IPS-15b (cell line): ENCODE measurements at regions not wholly inside any gene's neighbourhood (a gene's known extent, or its start where the extent isn't known, plus 50 kb on each side); places are given as distances from the start of the nearest gene placed in this dataset.
"Not testable (repeated sequence)": the region's sequence is repeated elsewhere in the genome, so short reads cannot be mapped to it uniquely, and the experiment has no call there.

ENCODE experiments used
- H3K27me3 ChIP-seq: one replicate; pipeline ENCODE4 v1.6.1; 2013; ENCODE audit warnings: low read length; ENCODE audit not compliant: control insufficient read depth, insufficient read depth
- H3K36me3 ChIP-seq: one replicate; pipeline ENCODE4 v1.6.1; 2013; ENCODE audit warnings: low read length; ENCODE audit not compliant: control insufficient read depth, insufficient read depth
- H3K4me1 ChIP-seq: one replicate; pipeline ENCODE4 v1.6.1; 2013; ENCODE audit warnings: mild to moderate bottlenecking, low read length; ENCODE audit not compliant: control insufficient read depth, insufficient read depth
- H3K4me3 ChIP-seq: one replicate; pipeline ENCODE4 v1.5.1; 2013; ENCODE audit warnings: low read depth, low read length
- H3K9ac ChIP-seq: one replicate; pipeline ENCODE4 v1.6.1; 2013; ENCODE audit warnings: low read depth, mild to moderate bottlenecking, low read length
- H3K9me3 ChIP-seq: one replicate; pipeline ENCODE4 v1.6.1; 2013; ENCODE audit warnings: mild to moderate bottlenecking, low read length; ENCODE audit not compliant: control insufficient read depth, insufficient read depth

DNA sequence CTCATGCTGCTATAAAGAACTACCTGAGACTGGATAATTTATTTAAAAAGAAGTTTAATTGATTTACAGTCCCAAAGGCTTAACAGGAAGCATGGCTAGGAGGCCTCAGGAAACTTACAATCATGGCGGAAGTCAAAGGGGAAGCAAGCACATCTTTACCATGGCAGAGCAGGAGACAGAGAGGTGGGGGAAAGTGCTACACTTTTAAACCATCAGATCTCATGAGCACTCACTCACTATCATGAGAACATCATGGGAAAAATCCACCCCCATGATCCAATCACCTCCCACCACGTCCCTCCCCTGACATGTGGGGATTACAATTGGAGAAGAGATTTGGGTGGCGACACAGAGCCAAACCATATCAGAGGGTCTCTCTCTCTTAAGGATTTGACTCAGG lies 108.6 kb upstream of the PODXL start:
- no peak overlapping the region for H3K9ac ChIP-seq

DNA sequence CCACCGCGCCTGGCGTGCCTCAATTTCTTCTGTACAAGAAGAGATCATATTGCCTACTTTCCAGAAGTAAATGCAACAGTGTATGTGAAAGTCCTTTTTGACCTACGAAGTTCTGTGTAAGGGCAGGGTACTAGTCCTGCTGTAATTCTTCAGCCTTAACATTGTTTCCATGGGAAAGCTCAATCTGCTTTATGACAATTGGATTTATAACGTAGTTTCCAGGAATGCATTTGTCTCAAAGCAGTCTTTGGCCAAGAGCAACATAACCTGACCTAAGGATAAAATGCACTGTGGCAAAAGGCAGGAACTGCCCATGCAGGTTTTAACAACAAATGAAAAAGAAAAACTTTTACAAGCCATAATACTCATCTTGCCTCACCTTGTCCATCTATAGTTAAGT lies 108.1 kb upstream of the PODXL start:
- no peak overlapping the region for H3K4me3 ChIP-seq
- no peaks in the 10 kb centered on the region for H3K27me3 ChIP-seq
- no peak overlapping the region for H3K9ac ChIP-seq
- no peaks in the 10 kb centered on the region for H3K36me3 ChIP-seq
- no peaks in the 10 kb centered on the region for H3K4me1 ChIP-seq
- no peaks in the 10 kb centered on the region for H3K9me3 ChIP-seq

More for the DNA sequence above, 108.6 kb upstream of the PODXL start:
- no peaks in the 10 kb centered on the region for H3K27me3 ChIP-seq
- no peak overlapping the region for H3K4me3 ChIP-seq
- H3K36me3 ChIP-seq: no peaks in the 10 kb centered on the region
- H3K9me3 ChIP-seq: no peaks in the 10 kb centered on the region
- no peaks in the 10 kb centered on the region for H3K4me1 ChIP-seq

DNA sequence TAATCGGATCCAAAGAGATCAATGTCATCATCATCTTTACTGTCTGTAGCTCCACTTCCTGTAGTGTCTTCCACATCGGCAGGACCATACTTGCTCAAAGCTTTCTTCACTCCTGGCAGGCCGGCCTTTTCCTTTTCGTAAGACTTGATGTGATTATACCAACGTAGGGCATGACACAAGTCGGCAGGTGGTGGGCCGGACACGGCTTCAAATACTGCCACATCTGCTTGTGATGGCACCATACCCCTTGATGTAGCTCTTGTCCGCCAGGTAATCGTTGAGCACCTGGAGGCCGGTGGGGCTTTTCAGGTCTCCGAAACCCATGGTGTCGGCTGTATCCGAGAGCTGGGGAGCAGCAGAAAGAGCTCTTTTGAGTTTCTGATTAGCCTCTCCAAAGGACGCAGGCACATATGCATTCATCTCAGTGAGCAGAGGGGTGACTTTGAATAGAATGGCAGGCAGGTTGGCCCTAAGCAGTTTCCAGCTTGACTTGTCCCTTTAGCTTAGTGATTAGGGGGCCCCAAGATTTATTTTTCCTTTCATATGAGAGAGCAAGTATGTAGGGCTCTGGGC lies 106.0 kb upstream of the PODXL start:
- not testable (repeated sequence) for H3K4me1 ChIP-seq, H3K36me3 ChIP-seq, H3K9ac ChIP-seq, H3K27me3 ChIP-seq, H3K4me3 ChIP-seq, H3K9me3 ChIP-seq

DNA sequence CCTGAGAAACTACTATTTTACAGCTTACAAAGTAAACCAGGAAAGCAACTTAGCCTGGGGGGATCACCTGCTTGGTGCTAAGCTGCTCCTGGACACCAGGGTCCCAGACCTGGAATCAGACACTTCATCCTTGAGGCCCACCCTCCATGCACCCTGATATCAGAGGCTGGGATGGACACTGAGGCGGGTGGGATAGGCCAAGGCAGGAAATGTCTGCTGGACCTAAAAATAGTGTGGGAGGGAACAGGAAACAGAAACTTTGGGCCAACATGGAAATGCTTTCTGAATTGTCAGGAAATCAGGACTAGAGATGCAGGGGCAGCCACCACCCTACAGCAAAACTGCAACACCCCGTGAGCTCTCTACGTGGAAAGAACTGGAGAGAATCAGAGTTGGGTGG lies 101.5 kb upstream of the PODXL start:
- Histone ChIP-seq H3K4me3 (no peak overlapping the region), H3K9ac (no peak overlapping the region), H3K27me3 (no peaks in the 10 kb centered on the region), H3K9me3 (no peaks in the 10 kb centered on the region), H3K36me3 (no peaks in the 10 kb centered on the region), H3K4me1 (no peaks in the 10 kb centered on the region)

DNA sequence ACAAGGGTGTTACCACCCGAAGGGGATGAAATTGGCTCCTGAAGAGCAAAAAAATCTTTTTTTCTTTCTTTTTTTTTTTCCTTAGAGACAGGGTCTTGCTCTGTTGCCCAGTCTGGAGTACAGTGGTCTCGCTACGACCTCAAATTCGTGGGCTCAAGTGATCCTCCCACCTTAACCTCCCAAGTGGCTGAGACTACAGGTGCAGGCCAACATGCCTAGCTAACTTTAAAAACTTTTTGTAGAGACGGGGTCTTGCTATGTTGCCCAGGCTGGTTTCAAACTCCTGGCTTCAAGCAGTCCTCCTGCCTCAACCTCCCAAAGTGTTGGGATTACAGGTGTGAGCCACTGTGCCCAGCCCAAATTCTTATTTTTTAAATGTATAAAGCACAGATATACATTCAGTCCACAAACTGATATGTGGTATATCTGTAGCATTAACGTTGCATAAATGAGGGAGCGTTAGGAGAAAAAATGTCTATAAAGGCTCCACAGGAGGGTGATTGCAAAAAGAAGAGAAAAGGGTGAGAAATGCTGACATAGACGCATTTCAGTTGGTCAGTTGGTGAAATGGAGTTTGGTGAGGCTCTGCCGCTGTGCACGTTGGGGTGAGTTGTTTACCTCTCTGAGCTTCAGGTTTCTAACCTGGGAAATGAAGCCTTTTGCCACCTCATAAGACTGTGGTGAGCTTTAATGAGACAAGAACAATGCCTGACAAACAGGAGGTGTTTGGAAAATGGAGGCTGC lies 100.7 kb upstream of the PODXL start:
- Histone ChIP-seq H3K4me3 (no peak overlapping the region), H3K9me3 (no peaks in the 10 kb centered on the region), H3K9ac (no peak overlapping the region), H3K4me1 (no peaks in the 10 kb centered on the region), H3K36me3 (no peaks in the 10 kb centered on the region), H3K27me3 (no peaks in the 10 kb centered on the region)

DNA sequence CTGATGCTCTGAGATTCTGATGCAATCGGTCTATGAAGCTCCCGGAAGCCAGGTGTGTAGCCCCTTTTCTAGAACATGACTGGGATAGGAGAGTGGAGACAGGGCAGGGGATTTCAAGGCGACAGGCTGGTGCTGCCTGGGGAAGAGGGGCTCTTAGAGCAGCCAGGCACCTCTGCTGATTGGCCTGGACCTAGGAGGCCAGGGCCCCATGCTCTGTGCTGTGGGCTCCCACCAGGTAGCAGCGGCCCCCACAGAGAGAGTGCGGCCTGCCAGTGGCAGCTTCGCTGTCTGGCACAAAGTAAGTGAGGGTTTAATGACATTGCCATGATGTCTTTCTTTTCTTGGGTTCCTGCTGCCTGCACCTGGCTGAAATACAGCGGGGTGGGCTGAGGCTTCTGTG lies 99.4 kb upstream of the PODXL start:
- H3K4me3 ChIP-seq: no peak overlapping the region
- H3K36me3 ChIP-seq: no peaks in the 10 kb centered on the region
- H3K4me1 ChIP-seq: no peaks in the 10 kb centered on the region
- H3K9me3 ChIP-seq: no peaks in the 10 kb centered on the region
- H3K27me3 ChIP-seq: no peaks in the 10 kb centered on the region
- peak overlapping the region; percentile 57 for H3K9ac ChIP-seq

DNA sequence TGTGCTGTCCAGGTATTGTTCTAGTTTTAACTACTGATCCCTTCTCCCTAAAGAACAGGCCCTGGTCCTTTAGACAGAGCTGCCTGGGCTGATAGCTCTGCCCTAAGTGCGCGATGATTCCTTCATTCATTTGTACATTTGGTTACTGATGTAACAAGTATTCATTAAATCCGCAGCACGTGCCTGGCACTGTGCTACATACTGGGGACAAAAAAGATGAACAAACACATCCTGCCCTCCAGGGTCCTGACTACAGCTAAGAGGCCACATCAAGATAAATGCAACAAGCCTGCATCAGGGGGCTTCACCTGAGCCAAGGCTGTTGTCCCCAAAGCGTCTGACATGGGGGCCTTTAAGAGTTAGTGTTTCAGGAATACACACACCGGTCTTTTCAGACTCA lies 99.0 kb upstream of the PODXL start:
- Histone ChIP-seq H3K9ac (peak overlapping the region; percentile 57), H3K9me3 (no peaks in the 10 kb centered on the region), H3K4me3 (no peak overlapping the region), H3K27me3 (no peaks in the 10 kb centered on the region), H3K36me3 (no peaks in the 10 kb centered on the region), H3K4me1 (no peaks in the 10 kb centered on the region)

DNA sequence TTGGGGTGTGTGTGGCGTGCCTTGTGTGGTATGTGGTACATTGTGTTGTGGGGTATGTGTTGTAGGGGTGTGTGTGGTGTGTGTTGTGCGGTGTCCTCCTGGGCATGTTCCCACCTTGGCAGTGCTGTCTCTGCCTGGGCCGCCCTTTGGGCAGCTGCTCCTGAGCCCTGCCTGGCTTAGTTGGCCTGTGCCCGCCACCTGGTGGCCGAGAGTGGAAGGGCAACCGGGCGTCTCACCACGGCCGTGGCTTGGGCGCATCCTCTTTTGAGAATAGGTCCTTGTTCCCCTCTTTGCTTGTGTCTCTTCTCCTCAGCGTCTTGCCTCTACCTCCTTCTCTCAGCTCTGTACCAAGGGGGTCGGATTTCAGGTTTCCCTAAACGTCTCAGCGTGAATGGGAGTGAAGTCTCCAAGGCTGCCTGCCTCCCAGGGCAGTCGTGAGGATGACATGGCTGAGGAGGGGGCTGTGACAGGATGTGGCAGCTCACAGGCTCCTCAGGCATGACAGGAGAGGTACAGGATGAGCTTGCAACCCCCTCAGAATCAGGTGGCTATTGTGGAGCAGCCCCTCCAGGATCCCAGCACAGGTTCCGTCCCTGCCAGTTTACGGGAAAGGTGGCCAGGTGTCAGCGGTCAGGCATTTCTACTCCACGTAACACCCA lies 98.4 kb upstream of the PODXL start:
- H3K36me3 ChIP-seq: no peaks in the 10 kb centered on the region
- no peaks in the 10 kb centered on the region for H3K9me3 ChIP-seq
- H3K4me3 ChIP-seq: no peak overlapping the region
- no peaks in the 10 kb centered on the region for H3K4me1 ChIP-seq
- H3K9ac ChIP-seq: no peak overlapping the region
- no peaks in the 10 kb centered on the region for H3K27me3 ChIP-seq

DNA sequence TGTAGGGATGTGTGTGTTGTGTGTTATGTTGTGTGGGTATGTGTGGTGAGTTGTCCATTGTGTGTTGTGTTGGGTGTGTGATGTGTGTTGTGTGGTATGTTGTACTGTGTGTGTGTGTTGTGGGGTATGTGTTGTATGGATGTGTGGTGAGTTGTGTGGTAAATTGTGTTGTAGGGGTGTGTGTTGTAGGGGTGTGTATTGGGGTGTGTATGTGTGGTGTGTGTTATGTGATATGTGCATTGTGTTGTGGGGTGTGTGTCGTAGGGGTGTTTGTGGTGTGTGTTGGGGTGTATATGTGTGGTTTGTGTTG lies 97.8 kb upstream of the PODXL start:
- Histone ChIP-seq H3K27me3 (no peaks in the 10 kb centered on the region), H3K36me3 (no peaks in the 10 kb centered on the region), H3K9ac (no peak overlapping the region), H3K4me3 (no peak overlapping the region), H3K4me1 (peaks cover 5% of the 10 kb centered on the region), H3K9me3 (no peaks in the 10 kb centered on the region)

DNA sequence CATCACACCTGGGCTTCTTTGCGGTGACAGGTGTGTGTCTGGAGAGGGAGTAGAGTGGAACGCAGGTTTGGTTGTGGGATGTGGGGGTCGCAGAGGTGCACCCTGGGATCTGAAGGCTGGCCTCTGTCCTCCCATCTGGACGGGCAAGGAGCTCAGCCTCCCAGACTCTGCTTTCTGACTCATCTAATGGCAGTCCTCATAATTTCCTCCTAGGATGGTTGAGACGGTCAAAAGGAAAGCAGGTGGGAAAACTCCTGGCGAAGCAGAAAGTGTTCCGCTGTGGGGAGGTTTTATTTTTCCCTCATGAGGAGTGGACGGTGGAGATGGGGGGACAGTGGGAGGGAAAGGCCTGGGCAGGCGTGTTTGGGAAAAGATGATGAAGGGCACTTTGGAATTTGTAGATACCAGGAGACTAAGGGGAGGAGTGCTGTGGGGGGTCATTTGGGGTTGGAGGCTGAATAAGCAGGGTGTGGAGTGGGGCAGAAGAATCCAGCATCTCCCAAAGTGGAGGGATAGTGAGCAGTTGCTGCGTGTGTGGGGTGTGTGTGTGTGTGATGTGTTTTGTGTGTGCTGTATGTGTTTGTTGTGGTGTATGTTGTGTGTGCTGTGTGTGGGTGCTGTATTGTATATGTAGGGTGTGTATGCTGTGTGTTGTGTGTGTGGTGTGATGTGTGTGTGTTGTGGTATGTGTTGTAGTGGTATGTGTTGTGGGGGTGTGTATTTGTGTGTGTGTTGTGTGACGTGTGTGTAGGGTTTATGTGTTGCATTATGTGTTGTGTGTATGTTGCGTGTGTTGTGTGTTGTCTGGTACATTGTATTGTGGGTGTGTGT lies 97.2 kb upstream of the PODXL start:
- no peaks in the 10 kb centered on the region for H3K9me3 ChIP-seq
- no peaks in the 10 kb centered on the region for H3K36me3 ChIP-seq
- peaks cover 11% of the 10 kb centered on the region for H3K4me1 ChIP-seq
- H3K4me3 ChIP-seq: no peak overlapping the region
- H3K27me3 ChIP-seq: no peaks in the 10 kb centered on the region
- no peak overlapping the region for H3K9ac ChIP-seq

DNA sequence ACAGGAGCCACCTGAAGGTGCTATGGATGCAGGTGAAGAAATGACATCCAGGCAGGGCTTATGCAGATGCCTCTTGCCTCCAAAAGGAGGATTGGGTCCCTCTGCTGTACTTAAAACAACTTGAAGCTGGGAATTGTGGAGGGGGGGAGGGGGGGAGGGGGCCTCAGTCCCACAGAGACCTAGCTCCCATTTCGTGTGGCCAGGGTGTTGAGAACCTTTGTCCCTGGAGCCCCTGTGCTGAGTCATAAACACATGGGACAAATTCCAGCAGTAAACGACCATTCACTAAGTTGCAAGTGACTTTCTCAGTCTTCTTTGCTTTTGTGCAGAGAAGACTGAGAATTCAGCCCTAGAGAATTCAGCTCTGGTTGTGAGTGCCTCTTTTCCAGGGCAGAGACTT lies 96.5 kb upstream of the PODXL start:
- H3K27me3 ChIP-seq: no peaks in the 10 kb centered on the region
- H3K9me3 ChIP-seq: no peaks in the 10 kb centered on the region
- no peak overlapping the region for H3K4me3 ChIP-seq
- H3K4me1 ChIP-seq: peaks cover 11% of the 10 kb centered on the region
- H3K9ac ChIP-seq: no peak overlapping the region
- no peaks in the 10 kb centered on the region for H3K36me3 ChIP-seq
